ENCODE measurements at regions not wholly inside any gene's neighbourhood (a gene's known extent, or its start where the extent isn't known, plus 50 kb on each side); places are given as distances from the start of the nearest gene placed in this dataset.

GRCh38 chr4:126779436-126780166, 853.2 kb upstream of the INTU start:
- TF ChIP-seq, protein P1, sequence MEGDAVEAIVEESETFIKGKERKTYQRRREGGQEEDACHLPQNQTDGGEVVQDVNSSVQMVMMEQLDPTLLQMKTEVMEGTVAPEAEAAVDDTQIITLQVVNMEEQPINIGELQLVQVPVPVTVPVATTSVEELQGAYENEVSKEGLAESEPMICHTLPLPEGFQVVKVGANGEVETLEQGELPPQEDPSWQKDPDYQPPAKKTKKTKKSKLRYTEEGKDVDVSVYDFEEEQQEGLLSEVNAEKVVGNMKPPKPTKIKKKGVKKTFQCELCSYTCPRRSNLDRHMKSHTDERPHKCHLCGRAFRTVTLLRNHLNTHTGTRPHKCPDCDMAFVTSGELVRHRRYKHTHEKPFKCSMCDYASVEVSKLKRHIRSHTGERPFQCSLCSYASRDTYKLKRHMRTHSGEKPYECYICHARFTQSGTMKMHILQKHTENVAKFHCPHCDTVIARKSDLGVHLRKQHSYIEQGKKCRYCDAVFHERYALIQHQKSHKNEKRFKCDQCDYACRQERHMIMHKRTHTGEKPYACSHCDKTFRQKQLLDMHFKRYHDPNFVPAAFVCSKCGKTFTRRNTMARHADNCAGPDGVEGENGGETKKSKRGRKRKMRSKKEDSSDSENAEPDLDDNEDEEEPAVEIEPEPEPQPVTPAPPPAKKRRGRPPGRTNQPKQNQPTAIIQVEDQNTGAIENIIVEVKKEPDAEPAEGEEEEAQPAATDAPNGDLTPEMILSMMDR (conservative IDR thresholded peaks at IDR 0.05 in 1 of 2, IDR thresholded peaks at IDR 0.05 in 1 of 2; ENCODE audit: low read depth in 1 of 2, low read length in 2 of 2), result no peak
- TF ChIP-seq EZH2 (IDR thresholded peaks at IDR 0.05; ENCODE audit: low read length, missing control alignments), result no peak

Data from fibroblast of lung (primary cell).